ENCODE measurements at regions not wholly inside any gene's neighbourhood (a gene's known extent, or its start where the extent isn't known, plus 50 kb on each side); places are given as distances from the start of the nearest gene placed in this dataset.

DNA sequence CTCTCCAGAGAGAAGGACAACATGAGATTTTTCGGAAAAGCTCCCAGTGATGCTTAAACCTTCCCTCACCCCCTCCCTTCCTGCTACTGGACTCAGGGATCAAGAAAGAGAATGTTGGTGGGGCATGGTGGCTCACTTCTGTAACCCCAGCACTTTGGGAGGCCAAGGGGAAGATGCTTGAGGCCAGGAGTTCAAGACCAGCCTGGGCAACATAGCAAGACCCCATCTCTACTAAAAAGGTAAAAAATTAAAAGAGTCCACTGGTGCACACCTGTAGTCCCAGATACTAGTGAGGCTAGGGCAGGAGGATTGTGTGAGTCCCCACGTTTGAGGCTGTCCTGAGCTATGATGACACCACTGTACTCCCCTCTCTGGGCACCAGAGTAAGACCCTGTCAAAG is 162.9 kb upstream of the RAB4A start:
- FAIRE-seq (no peak), DNase-seq (ENCODE audit: insufficient read length, low spot score) (no peak)
- TF ChIP-seq POLR2AphosphoS5 (IDR thresholded peaks at IDR 0.05; ENCODE audit: low read depth, low read length), result no peak
- TF ChIP-seq POU2F2 (IDR thresholded peaks at IDR 0.05; ENCODE audit: low read depth, low read length), result no peak
- TF ChIP-seq SPI1 (IDR thresholded peaks at IDR 0.05; ENCODE audit: low read depth, low read length), result no peak
- TF ChIP-seq PAX5 (IDR thresholded peaks at IDR 0.05; ENCODE audit: insufficient read depth, low read length, severe bottlenecking), result no peak
- no peak for TF ChIP-seq TAF1 (IDR thresholded peaks at IDR 0.05; ENCODE audit: low read depth, low read length)
- no peak for TF ChIP-seq POLR2A (IDR thresholded peaks at IDR 0.05; ENCODE audit: low read depth, low read length)

DNA sequence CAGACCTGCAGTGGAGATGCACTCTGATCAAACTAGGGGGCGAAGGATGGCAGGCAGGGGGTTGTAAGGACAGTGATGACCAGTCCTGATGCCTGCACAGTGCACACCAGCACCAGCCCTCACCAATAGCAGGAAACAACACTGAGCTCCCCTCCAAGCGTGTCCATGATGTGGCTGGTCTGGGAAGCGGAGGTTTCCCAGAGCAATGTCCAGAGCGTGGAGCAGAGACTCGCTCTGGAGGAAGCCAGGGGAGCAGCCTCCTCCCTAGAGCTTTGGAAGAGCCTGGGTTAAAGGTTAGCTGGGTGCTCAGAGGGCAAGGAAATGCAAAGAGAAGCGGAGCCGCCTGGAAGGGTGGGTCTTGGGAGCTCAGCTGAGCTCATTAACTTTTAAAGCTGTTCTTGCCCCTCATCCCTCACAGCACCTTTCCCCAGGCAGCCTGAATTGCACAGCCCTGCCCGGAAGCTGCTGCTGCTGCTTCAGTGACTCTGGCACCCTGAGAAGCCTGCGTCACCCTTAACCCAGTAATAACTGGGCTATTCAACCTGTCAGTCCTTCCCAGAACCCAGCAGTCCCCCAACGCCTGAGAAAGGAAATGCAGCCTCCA is 162.2 kb upstream of the RAB4A start:
- DNase-seq (ENCODE audit: insufficient read length, low spot score), result no peak
- no peak for FAIRE-seq

DNA sequence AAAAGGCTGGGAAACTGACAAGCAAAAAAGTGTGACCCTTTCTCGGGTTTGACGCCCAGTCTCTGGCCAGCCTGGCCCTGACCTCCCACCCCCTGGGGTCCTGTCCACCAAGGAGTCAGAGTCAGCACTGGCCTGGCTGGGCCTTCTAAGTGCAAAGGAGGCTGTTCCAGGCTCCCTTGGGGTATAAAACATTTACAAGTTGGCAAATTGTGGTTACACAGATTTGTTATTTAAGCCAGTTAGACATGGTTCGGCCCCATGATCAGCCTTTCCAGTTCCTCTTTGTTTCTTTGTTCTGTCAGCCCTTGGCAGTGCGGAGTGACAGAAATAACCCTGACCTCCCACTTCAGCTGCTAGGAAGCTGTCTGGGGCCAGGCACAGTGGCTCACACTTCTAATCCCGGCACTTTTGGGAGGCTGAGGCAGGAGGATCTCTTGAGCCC is 161.6 kb upstream of the RAB4A start:
- FAIRE-seq, result no peak
- peak; percentile 29; the same call in 1 of the 2 replicates for TF ChIP-seq SPI1 (IDR thresholded peaks at IDR 0.05; ENCODE audit: low read depth, low read length)
- no peak for TF ChIP-seq TAF1 (IDR thresholded peaks at IDR 0.05; ENCODE audit: low read depth, low read length)
- no peak for DNase-seq (ENCODE audit: insufficient read length, low spot score)

More for the DNA sequence above, 162.2 kb upstream of the RAB4A start:
- no peak for TF ChIP-seq POLR2A (IDR thresholded peaks at IDR 0.05; ENCODE audit: low read depth, low read length)
- TF ChIP-seq PAX5 (IDR thresholded peaks at IDR 0.05; ENCODE audit: insufficient read depth, low read length, severe bottlenecking), result no peak
- TF ChIP-seq POLR2AphosphoS5 (IDR thresholded peaks at IDR 0.05; ENCODE audit: low read depth, low read length), result no peak
- no peak for TF ChIP-seq SPI1 (IDR thresholded peaks at IDR 0.05; ENCODE audit: low read depth, low read length)
- TF ChIP-seq TAF1 (IDR thresholded peaks at IDR 0.05; ENCODE audit: low read depth, low read length), result no peak
- no peak for TF ChIP-seq POU2F2 (IDR thresholded peaks at IDR 0.05; ENCODE audit: low read depth, low read length)

- DNase-seq (ENCODE audit: insufficient read length, low spot score), result no peak
- TF ChIP-seq POLR2A (IDR thresholded peaks at IDR 0.05; ENCODE audit: low read depth, low read length) (no peak), PAX5 (IDR thresholded peaks at IDR 0.05; ENCODE audit: insufficient read depth, low read length, severe bottlenecking) (no peak)
- no peak for FAIRE-seq
Measured at GRCh38 chr1:229110986-229111385, 159.9 kb upstream of the RAB4A start.

DNA sequence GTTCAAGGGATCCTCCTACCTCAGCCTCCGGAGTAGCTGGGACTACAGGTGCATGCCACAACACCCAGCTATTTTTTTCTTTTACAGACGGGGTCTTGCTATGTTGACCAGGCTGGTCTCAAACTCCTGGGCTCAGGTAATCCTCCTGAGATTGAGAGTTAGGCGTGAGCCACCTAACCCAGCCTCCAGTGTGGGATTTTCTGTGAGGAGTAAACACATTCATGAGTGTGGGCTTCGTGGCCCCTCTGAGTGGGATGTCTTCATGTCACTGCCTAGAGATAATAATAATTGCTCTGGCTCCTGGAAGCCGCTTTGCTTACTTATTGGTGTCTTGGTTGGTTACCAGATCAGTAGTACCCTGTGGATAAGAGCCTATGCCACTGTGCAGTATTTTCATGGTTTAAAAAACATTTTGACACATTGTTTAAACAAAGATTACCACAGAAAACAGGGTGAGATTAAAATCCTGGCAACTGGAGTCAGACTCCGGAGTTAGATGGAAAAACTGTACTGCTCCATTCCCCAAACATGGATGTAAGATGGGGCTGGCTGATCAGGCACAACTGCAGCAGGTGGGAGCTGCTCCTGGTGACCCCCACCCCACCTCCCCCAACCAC is 159.1 kb upstream of the RAB4A start:
- no peak for DNase-seq (ENCODE audit: insufficient read length, low spot score)
- FAIRE-seq, result no peak

DNA sequence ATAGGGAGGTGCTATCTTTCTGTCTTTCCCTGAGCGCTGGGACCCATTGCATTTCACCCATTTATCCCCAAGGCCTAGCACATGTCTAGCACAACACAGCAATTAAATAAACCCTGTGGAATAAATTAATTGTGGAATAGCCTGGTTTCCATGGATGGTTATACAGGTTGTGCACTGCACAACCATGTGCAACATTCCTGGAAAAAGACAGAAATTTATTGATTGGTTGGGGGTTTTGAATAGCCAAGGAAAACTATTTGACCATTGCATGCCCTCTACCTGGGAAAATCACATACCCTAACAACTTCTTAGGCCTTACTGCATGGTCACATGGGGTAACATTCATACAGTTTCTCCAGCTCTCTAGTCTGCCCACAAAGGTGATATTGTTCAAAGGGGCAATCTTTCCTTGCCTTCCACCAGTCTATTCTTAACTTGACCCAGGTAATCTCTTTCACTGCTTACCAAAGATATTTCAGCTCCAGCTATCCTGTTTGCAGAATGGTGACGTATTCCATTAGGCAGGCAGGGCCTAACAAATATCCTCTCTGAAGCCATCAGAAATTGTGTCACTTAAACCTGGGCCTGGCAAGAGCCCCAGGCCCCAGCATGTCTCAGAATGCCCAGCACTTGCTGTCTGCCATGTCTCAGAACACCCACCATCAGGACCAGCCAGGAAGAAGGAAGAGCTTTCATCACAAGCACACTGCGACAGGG is 157.9 kb upstream of the RAB4A start:
- no peak for DNase-seq (ENCODE audit: insufficient read length, low spot score)
- FAIRE-seq, result no peak
- TF ChIP-seq TAF1 (IDR thresholded peaks at IDR 0.05; ENCODE audit: low read depth, low read length) (no peak), POU2F2 (IDR thresholded peaks at IDR 0.05; ENCODE audit: low read depth, low read length) (no peak), POLR2A (IDR thresholded peaks at IDR 0.05; ENCODE audit: low read depth, low read length) (no peak), SPI1 (IDR thresholded peaks at IDR 0.05; ENCODE audit: low read depth, low read length) (no peak), POLR2AphosphoS5 (IDR thresholded peaks at IDR 0.05; ENCODE audit: low read depth, low read length) (no peak), PAX5 (IDR thresholded peaks at IDR 0.05; ENCODE audit: insufficient read depth, low read length, severe bottlenecking) (no peak)

More for the DNA sequence above, 159.1 kb upstream of the RAB4A start:
- TF ChIP-seq POLR2A (IDR thresholded peaks at IDR 0.05; ENCODE audit: low read depth, low read length) (no peak), POLR2AphosphoS5 (IDR thresholded peaks at IDR 0.05; ENCODE audit: low read depth, low read length) (no peak), POU2F2 (IDR thresholded peaks at IDR 0.05; ENCODE audit: low read depth, low read length) (no peak), TAF1 (IDR thresholded peaks at IDR 0.05; ENCODE audit: low read depth, low read length) (no peak), SPI1 (IDR thresholded peaks at IDR 0.05; ENCODE audit: low read depth, low read length) (no peak), PAX5 (IDR thresholded peaks at IDR 0.05; ENCODE audit: insufficient read depth, low read length, severe bottlenecking) (no peak)

DNA sequence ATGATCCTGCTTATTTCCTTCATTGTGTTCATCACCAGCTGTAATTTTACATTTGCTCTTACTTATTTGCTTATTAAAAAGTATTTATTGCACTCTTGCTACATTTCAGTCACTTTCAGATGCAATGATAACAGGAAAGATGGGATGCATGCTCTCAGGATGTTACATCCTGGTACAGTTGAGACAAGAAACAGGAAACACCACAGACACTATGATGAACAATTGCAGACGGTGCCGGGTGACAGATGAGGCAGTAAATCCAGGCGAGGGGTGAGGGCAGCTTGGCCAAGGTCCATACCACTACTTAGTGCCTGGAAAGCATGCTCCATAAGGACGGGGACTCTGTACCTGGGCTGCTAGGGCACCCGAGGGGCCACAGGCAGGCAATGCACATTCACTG is 156.6 kb upstream of the RAB4A start:
- no peak for FAIRE-seq
- no peak for TF ChIP-seq POU2F2 (IDR thresholded peaks at IDR 0.05; ENCODE audit: low read depth, low read length)
- TF ChIP-seq TAF1 (IDR thresholded peaks at IDR 0.05; ENCODE audit: low read depth, low read length), result no peak
- no peak for TF ChIP-seq SPI1 (IDR thresholded peaks at IDR 0.05; ENCODE audit: low read depth, low read length)
- no peak for TF ChIP-seq POLR2AphosphoS5 (IDR thresholded peaks at IDR 0.05; ENCODE audit: low read depth, low read length)
- DNase-seq (ENCODE audit: insufficient read length, low spot score), result no peak

GRCh38 chr1:229114850-229115365 is 156.0 kb upstream of the RAB4A start:
- FAIRE-seq (no peak), DNase-seq (ENCODE audit: insufficient read length, low spot score) (no peak)
- TF ChIP-seq TAF1 (IDR thresholded peaks at IDR 0.05; ENCODE audit: low read depth, low read length), result no peak
- no peak for TF ChIP-seq POLR2A (IDR thresholded peaks at IDR 0.05; ENCODE audit: low read depth, low read length)
- TF ChIP-seq POU2F2 (IDR thresholded peaks at IDR 0.05; ENCODE audit: low read depth, low read length), result no peak
- no peak for TF ChIP-seq PAX5 (IDR thresholded peaks at IDR 0.05; ENCODE audit: insufficient read depth, low read length, severe bottlenecking)
- TF ChIP-seq SPI1 (IDR thresholded peaks at IDR 0.05; ENCODE audit: low read depth, low read length), result no peak
- TF ChIP-seq POLR2AphosphoS5 (IDR thresholded peaks at IDR 0.05; ENCODE audit: low read depth, low read length), result no peak

DNA sequence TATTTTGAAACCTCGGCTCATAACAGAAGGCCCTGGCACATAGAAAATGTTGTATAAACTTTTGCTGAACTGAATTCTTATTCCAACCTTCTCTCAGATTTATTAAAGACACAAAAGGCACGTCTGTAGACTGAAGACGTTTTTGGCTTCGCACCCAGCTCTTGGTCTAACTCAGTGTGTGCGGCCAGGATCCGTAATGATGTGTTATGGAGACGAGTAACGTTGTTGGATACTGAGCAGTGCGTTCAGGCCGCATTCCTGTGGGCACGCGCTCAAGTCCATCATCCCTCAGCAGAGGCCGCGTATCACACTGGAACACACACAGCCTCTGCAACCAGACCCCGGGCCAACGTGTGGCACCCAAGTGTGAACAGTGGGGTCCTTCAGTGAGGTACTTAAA is 154.8 kb upstream of the RAB4A start:
- no peak for TF ChIP-seq SPI1 (IDR thresholded peaks at IDR 0.05; ENCODE audit: low read depth, low read length)
- no peak for TF ChIP-seq POLR2AphosphoS5 (IDR thresholded peaks at IDR 0.05; ENCODE audit: low read depth, low read length)
- TF ChIP-seq POLR2A (IDR thresholded peaks at IDR 0.05; ENCODE audit: low read depth, low read length), result no peak
- TF ChIP-seq POU2F2 (IDR thresholded peaks at IDR 0.05; ENCODE audit: low read depth, low read length), result no peak
- TF ChIP-seq TAF1 (IDR thresholded peaks at IDR 0.05; ENCODE audit: low read depth, low read length), result no peak
- TF ChIP-seq PAX5 (IDR thresholded peaks at IDR 0.05; ENCODE audit: insufficient read depth, low read length, severe bottlenecking), result no peak
- DNase-seq (ENCODE audit: insufficient read length, low spot score), result no peak
- no peak for FAIRE-seq

Measured in GM12891 (cell line).